Rectal smooth muscle tissue (tissue), 1 donor: ENCODE measurements at regions not wholly inside any gene's neighbourhood (a gene's known extent, or its start where the extent isn't known, plus 50 kb on each side); places are given as distances from the start of the nearest gene placed in this dataset.
"Not testable (repeated sequence)": the region's sequence is repeated elsewhere in the genome, so short reads cannot be mapped to it uniquely, and the experiment has no call there.

ENCODE experiments used
- H3K27ac ChIP-seq: one replicate; pipeline ENCODE4 v1.7.0; 2013; ENCODE audit warnings: low read depth, low read length, inconsistent platforms
- H3K27me3 ChIP-seq: one replicate; pipeline ENCODE4 v1.7.0; 2013; ENCODE audit warnings: low read length; ENCODE audit not compliant: control insufficient read depth, insufficient read depth
- H3K36me3 ChIP-seq: one replicate; pipeline ENCODE4 v1.7.0; 2013; ENCODE audit warnings: low read length; ENCODE audit not compliant: control insufficient read depth, insufficient read depth
- H3K4me1 ChIP-seq: one replicate; pipeline ENCODE4 v1.7.0; 2013; ENCODE audit warnings: low read length; ENCODE audit not compliant: control insufficient read depth, insufficient read depth
- H3K4me3 ChIP-seq: one replicate; pipeline ENCODE4 v1.7.0; 2013; ENCODE audit warnings: low read length
- H3K9ac ChIP-seq: one replicate; pipeline ENCODE4 v1.7.0; 2013; ENCODE audit warnings: low read length

DNA sequence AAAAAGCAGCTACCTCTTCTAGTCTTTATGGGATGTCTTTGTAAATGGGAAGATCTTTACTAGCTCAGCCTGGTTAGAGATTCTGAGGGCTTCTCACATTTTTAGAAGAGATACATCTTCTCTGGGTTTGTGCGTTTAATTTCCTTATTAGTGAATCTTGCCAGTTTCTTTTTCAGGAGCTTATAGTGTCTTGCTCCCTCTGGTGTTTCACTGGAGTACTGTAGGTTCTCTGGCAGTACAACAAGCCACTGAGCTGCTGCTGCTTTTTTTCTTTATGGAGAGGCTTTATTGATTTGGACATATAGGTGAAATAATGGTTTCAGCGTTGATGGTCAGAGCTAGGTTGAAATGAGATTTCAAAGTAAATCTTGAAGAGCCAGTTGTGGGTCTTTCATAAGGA lies 82.9 kb downstream of the LAS1L start:
- H3K27ac ChIP-seq = no peak overlapping the region
- no peak overlapping the region for H3K4me3 ChIP-seq

GRCh38 chrX:65420154-65420553 lies 114.4 kb downstream of the LAS1L start:
- Histone ChIP-seq H3K36me3 (no peaks in the 10 kb centered on the region), H3K27ac (no peak overlapping the region), H3K4me3 (no peak overlapping the region), H3K27me3 (no peaks in the 10 kb centered on the region), H3K9ac (no peak overlapping the region), H3K4me1 (no peaks in the 10 kb centered on the region)

More for the DNA sequence above, 82.9 kb downstream of the LAS1L start:
- Histone ChIP-seq H3K9ac (no peak overlapping the region), H3K36me3 (no peaks in the 10 kb centered on the region), H3K27me3 (no peaks in the 10 kb centered on the region), H3K4me1 (no peaks in the 10 kb centered on the region)

DNA sequence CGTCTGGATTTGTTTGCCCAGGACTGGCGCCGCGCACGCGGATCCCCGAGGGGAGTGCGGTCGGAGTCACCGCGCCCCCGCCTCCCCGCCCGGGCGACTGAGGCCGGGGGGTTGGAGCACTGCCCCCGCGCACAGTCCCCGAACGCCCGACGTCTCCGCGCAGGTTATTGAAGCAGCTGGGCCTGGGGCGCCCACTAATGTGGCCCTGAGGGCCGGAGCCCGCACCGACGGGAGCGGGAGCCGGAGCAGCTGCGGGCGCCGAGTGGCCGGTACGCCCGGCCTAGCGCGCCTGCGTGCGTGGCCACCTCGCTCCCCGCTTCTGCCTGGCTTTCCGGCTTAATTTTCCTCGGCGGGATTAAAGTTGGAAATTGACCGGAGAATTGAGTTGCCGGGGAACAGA lies 126.9 kb downstream of the LAS1L start:
- H3K4me1 ChIP-seq, H3K36me3 ChIP-seq, H3K27ac ChIP-seq, H3K27me3 ChIP-seq, H3K4me3 ChIP-seq, H3K9ac ChIP-seq: not testable (repeated sequence)

GRCh38 chrX:65407157-65407626 lies 127.4 kb downstream of the LAS1L start:
- Histone ChIP-seq H3K27ac (no peak overlapping the region), H3K4me3 (peak overlapping the region; percentile 21), H3K9ac (no peak overlapping the region), H3K27me3 (no peaks in the 10 kb centered on the region), H3K4me1 (no peaks in the 10 kb centered on the region), H3K36me3 (no peaks in the 10 kb centered on the region)

DNA sequence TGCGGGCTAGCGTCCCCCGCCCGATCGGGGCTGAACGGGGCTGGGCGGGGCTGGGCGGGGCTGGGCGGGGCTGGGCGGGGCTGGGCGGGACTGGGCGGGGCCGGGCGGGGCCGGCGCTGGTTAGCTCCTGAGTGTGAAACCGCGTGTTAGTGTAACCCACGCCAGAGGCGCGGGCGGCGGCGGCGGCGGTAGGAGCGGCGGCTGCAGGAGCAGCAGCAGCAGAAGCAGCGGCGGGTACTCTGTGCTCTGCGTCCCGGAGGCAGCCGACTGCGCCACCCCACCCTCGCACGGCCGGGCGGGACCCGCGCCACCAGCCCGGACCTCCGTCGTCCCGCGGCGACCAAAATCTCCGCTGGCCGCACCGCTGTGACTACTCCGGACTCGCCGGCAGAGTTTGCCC lies 128.1 kb downstream of the LAS1L start:
- peak overlapping the region; percentile 27 for H3K4me3 ChIP-seq
- H3K27me3 ChIP-seq = no peaks in the 10 kb centered on the region
- H3K27ac ChIP-seq = no peak overlapping the region
- no peak overlapping the region for H3K9ac ChIP-seq
- no peaks in the 10 kb centered on the region for H3K4me1 ChIP-seq
- no peaks in the 10 kb centered on the region for H3K36me3 ChIP-seq

DNA sequence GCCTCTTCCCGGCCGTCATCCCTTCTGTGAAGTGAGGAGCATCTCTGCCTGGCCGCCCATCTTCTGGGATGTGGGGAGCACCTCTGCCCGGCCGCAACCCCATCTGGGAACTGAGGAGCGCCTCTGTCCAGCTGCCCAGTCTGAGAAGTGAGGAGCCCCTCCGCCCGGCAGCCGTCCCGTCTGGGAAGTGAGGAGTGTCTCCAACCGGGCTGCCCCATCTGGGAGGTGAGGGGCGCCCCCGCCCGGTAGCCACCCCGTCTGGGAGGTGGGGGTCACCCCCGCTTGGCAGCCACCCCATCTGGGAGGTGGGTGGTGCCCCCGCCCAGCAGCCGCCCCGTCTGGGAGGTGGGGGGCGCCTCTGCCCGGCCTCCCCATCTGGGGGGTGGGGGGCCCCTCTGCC lies 142.3 kb downstream of the LAS1L start:
- Histone ChIP-seq H3K4me1 (no peaks in the 10 kb centered on the region), H3K27me3 (no peaks in the 10 kb centered on the region), H3K36me3 (no peaks in the 10 kb centered on the region), H3K27ac (no peak overlapping the region), H3K9ac (no peak overlapping the region), H3K4me3 (no peak overlapping the region)

- not testable (repeated sequence) for H3K4me1 ChIP-seq, H3K27ac ChIP-seq, H3K9ac ChIP-seq, H3K27me3 ChIP-seq, H3K4me3 ChIP-seq, H3K36me3 ChIP-seq
Measured at GRCh38 chrX:65389120-65389519, 145.5 kb downstream of the LAS1L start.
